PC-3 (cell line): ENCODE measurements at regions not wholly inside any gene's neighbourhood (a gene's known extent, or its start where the extent isn't known, plus 50 kb on each side); places are given as distances from the start of the nearest gene placed in this dataset.

Experiments
- ATAC-seq: fragments of 200-7000 bp; cut with Tn5 transposase; 2 replicates; pipeline ENCODE4 v1.9.1; 2020; ENCODE audit warnings: mild to moderate bottlenecking, moderate library complexity
- BruUV-seq: library from RNA; stranded (reverse); fragments of 400-500 nt; replicated peaks from 2 replicates; lab custom pipeline; 2021; lab: Mats Ljungman, UMichigan
- CTCF ChIA-PET: fragments of 300-600 bp; sonication (Branson Sonifier 250); formaldehyde crosslinking; loops from one replicate; lab custom pipeline; 2022; ENCODE audit warnings: antibody characterized with exemption; lab: Charles Lee
- POLR2A ChIA-PET: fragments of 300-600 bp; sonication (Branson Sonifier 250); formaldehyde crosslinking; loops from one replicate; lab custom pipeline; 2022; ENCODE audit warnings: antibody characterized with exemption; ENCODE audit not compliant: unreplicated experiment; lab: Charles Lee
- DNase-seq: peaks from one replicate; pipeline ENCODE4 v3.0.0-alpha.2; 2015
- H2AFZ ChIP-seq: fragments of 300-600 bp; sonication (generic); 2 replicates; pipeline ENCODE4 v1.6.0; 2016; ENCODE audit warnings: antibody characterized with exemption, low read length
- H3F3A ChIP-seq: fragments of 300-600 bp; sonication (generic); one replicate; pipeline ENCODE4 v1.6.0; 2017; ENCODE audit warnings: antibody characterized with exemption, low read length, control low read depth, mild to moderate bottlenecking; ENCODE audit not compliant: unreplicated experiment
- H3K27ac ChIP-seq: fragments of 300-600 bp; sonication (generic); 2 replicates; pipeline ENCODE4 v1.5.1; 2016; ENCODE audit warnings: mild to moderate bottlenecking, low read length
- H3K27me3 ChIP-seq: fragments of 300-600 bp; sonication (generic); 2 replicates; pipeline ENCODE4 v1.6.1; 2016; ENCODE audit warnings: low read length, mixed read lengths
- H3K36me3 ChIP-seq: fragments of 300-600 bp; sonication (generic); 2 replicates; pipeline ENCODE4 v1.6.1; 2016; ENCODE audit warnings: low read depth, mixed run types, low read length, mixed read lengths
- H3K4me1 ChIP-seq: fragments of 300-600 bp; sonication (generic); 2 replicates; pipeline ENCODE4 v1.5.1; 2016; ENCODE audit warnings: low read length; ENCODE audit not compliant: insufficient read depth
- H3K4me2 ChIP-seq: fragments of 300-600 bp; sonication (generic); 2 replicates; pipeline ENCODE4 v1.6.0; 2016; ENCODE audit warnings: low read length
- H3K4me3 ChIP-seq: fragments of 300-600 bp; sonication (generic); 2 replicates; pipeline ENCODE4 v1.5.1; 2016; ENCODE audit warnings: mild to moderate bottlenecking, low read length, mixed read lengths
- H3K79me2 ChIP-seq: fragments of 300-600 bp; sonication (generic); 2 replicates; pipeline ENCODE4 v1.6.1; 2017; ENCODE audit warnings: low read length, mixed read lengths
- H3K9ac ChIP-seq: fragments of 300-600 bp; sonication (generic); 2 replicates; pipeline ENCODE4 v1.6.0; 2016; ENCODE audit warnings: mild to moderate bottlenecking, low read length
- H3K9me2 ChIP-seq: fragments of 300-600 bp; sonication (generic); replicated peaks from 2 replicates; pipeline ENCODE4 v1.6.1; 2016; ENCODE audit warnings: mixed run types, low read length, mixed read lengths
- H3K9me3 ChIP-seq: fragments of 300-600 bp; sonication (generic); 2 replicates; pipeline ENCODE4 v1.6.1; 2016; ENCODE audit warnings: low read length, mixed read lengths
- H4K20me1 ChIP-seq: fragments of 300-600 bp; sonication (generic); 2 replicates; pipeline ENCODE4 v1.6.1; 2016; ENCODE audit warnings: low read length, mixed read lengths
- EZH2 ChIP-seq: fragments of 300-600 bp; sonication (generic); IDR thresholded peaks from one replicate; pipeline ENCODE4 v1.6.1; 2017; ENCODE audit warnings: antibody characterized with exemption, mild to moderate bottlenecking, low read length; ENCODE audit not compliant: unreplicated experiment
- EZH2phosphoT487 ChIP-seq: fragments of 300-600 bp; sonication (generic); IDR thresholded peaks from 2 replicates; pipeline ENCODE4 v1.6.1; 2018; ENCODE audit warnings: mild to moderate bottlenecking, antibody characterized with exemption, low read length, borderline replicate concordance
- intact Hi-C: fragments of 100-400 bp; cut with micrococcal nuclease; formaldehyde crosslinking; loops from 2 replicates; pipeline ENCODE4 v1.9.0; 2023
- TF ChIP-seq, protein P1 (sequence below): fragments of 300-600 bp; sonication (generic); conservative IDR thresholded peaks from 2 replicates; pipeline ENCODE4 v1.5.1; 2017; ENCODE audit warnings: antibody characterized with exemption, low read depth, mild to moderate bottlenecking, low read length

DNA sequence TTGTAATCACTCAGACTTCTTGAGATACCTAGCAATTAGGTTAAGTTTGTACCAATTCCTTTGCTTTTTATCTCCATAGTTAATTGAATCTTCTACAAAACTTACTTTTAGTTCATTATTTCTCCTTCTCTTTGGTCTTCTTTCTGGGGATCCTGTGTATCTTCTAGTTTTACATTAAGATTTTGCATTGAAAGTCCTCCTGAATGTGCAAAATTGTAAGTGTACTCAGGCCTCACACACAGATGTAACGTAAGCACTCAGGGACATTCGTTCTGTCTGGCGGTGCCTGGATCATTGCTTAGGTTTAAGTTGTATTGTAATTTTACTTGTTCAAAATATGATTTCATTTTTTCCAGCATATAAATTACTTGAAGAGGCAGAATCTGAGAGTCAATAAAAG is 222.6 kb upstream of the CPHXL start:
- Histone ChIP-seq H3K9ac (no peak overlapping the region), H3K36me3 (no peaks in the 10 kb centered on the region), H3K27me3 (peaks cover 8% of the 10 kb centered on the region; the same call in 1 of the 2 replicates), H3K79me2 (no peaks in the 10 kb centered on the region), H3K9me2 (no peaks in the 10 kb centered on the region), H3K4me2 (no peak overlapping the region), H3K4me3 (no peak overlapping the region), H3K9me3 (no peaks in the 10 kb centered on the region), H4K20me1 (no peaks in the 10 kb centered on the region), H3K27ac (no peak overlapping the region), H3F3A (no peaks in the 10 kb centered on the region), H3K4me1 (no peaks in the 10 kb centered on the region), H2AFZ (no peak overlapping the region)
- DNase-seq (no peak), ATAC-seq (no peak)
- intact Hi-C loops, result no loop called here
- TF ChIP-seq, protein P1, sequence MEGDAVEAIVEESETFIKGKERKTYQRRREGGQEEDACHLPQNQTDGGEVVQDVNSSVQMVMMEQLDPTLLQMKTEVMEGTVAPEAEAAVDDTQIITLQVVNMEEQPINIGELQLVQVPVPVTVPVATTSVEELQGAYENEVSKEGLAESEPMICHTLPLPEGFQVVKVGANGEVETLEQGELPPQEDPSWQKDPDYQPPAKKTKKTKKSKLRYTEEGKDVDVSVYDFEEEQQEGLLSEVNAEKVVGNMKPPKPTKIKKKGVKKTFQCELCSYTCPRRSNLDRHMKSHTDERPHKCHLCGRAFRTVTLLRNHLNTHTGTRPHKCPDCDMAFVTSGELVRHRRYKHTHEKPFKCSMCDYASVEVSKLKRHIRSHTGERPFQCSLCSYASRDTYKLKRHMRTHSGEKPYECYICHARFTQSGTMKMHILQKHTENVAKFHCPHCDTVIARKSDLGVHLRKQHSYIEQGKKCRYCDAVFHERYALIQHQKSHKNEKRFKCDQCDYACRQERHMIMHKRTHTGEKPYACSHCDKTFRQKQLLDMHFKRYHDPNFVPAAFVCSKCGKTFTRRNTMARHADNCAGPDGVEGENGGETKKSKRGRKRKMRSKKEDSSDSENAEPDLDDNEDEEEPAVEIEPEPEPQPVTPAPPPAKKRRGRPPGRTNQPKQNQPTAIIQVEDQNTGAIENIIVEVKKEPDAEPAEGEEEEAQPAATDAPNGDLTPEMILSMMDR, result no peak
- TF ChIP-seq EZH2phosphoT487 (no peak), EZH2 (no peak)
- ChIA-PET CTCF (no interaction called here), POLR2A (no interaction called here)
- BruUV-seq, result no TSS peak

DNA sequence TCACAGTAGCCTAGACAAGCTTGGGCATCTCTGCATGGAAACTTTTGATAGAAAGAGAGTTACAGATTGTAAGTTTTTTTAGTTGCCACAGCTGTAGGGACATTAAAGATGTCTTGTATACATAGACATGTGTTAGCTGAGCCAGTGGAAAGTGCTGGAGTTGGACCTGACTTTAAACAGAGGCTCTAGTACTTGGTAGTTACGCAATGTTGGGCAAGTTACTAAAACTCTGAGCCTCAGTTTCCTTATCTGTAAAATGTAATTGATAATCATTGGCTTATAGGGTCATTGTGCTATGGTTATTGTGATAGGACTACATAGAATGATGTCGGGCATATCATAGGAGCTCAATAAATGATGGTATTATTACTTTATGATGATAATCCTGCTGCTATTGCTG is 225.8 kb upstream of the CPHXL start:
- intact Hi-C loops, result no loop called here
- Histone ChIP-seq H3K9me2 (no peaks in the 10 kb centered on the region), H3K9ac (no peak overlapping the region), H3K4me1 (no peaks in the 10 kb centered on the region), H3K27ac (no peak overlapping the region), H3K79me2 (no peaks in the 10 kb centered on the region), H3K36me3 (no peaks in the 10 kb centered on the region), H3K4me2 (no peak overlapping the region), H3K27me3 (peaks cover 8% of the 10 kb centered on the region; the same call in 1 of the 2 replicates), H2AFZ (no peak overlapping the region), H3F3A (no peaks in the 10 kb centered on the region), H3K4me3 (no peak overlapping the region), H3K9me3 (no peaks in the 10 kb centered on the region), H4K20me1 (no peaks in the 10 kb centered on the region)
- TF ChIP-seq EZH2 (no peak), EZH2phosphoT487 (no peak)
- TF ChIP-seq, protein P1, result no peak
- POLR2A ChIA-PET, result no interaction called here
- ATAC-seq (no peak), DNase-seq (no peak)
- CTCF ChIA-PET, result no interaction called here
- no TSS peak for BruUV-seq

GRCh38 chr16:75957870-75958269 is 231.6 kb upstream of the CPHXL start:
- no peak overlapping the region for H3K9ac ChIP-seq
- intact Hi-C loops, result no loop called here
- no peaks in the 10 kb centered on the region for H3K9me3 ChIP-seq
- no peak for DNase-seq
- ATAC-seq, result no peak
- CTCF ChIA-PET, result no interaction called here
- H3K4me1 ChIP-seq, result no peaks in the 10 kb centered on the region
- no TSS peak for BruUV-seq
- no peak overlapping the region for H3K4me2 ChIP-seq
- no peak for TF ChIP-seq EZH2
- no peak for TF ChIP-seq EZH2phosphoT487
- TF ChIP-seq, protein P1, result no peak
- no peaks in the 10 kb centered on the region for H3K36me3 ChIP-seq
- no peak overlapping the region for H2AFZ ChIP-seq
- H3K79me2 ChIP-seq, result no peaks in the 10 kb centered on the region
- H3K9me2 ChIP-seq, result no peaks in the 10 kb centered on the region
- no peaks in the 10 kb centered on the region for H4K20me1 ChIP-seq
- H3K4me3 ChIP-seq, result no peak overlapping the region
- H3K27ac ChIP-seq, result no peak overlapping the region
- no peaks in the 10 kb centered on the region for H3F3A ChIP-seq
- POLR2A ChIA-PET, result no interaction called here
- no peaks in the 10 kb centered on the region; the same call in 1 of the 2 replicates for H3K27me3 ChIP-seq
